Liver (tissue), 3 donors: ENCODE measurements at regions not wholly inside any gene's neighbourhood (a gene's known extent, or its start where the extent isn't known, plus 50 kb on each side); places are given as distances from the start of the nearest gene placed in this dataset.

ENCODE experiments used
- GABPA ChIP-seq, 2 donors: IDR thresholded peaks in 1 of 2; conservative IDR thresholded peaks in 1 of 2; 2 replicates each; pipeline ENCODE4 v1.6.1; 2016; ENCODE audit warnings: antibody characterized with exemption in 2 of 2, mild to moderate bottlenecking in 1 of 2, moderate library complexity in 1 of 2
- SP1 ChIP-seq: IDR thresholded peaks from 2 replicates; pipeline ENCODE4 v1.6.1; 2018; ENCODE audit warnings: antibody characterized with exemption, mild to moderate bottlenecking
- TF ChIP-seq, protein P1 (sequence below): fragments of 150-350 bp; IDR thresholded peaks from 2 replicates; pipeline ENCODE4 v1.5.1; 2017; ENCODE audit warnings: improper control_type of control experiment, low read depth, low read length; ENCODE audit not compliant: missing input control
- TF ChIP-seq, protein P2 (sequence below): IDR thresholded peaks from 2 replicates; pipeline ENCODE4 v1.6.1; 2016; ENCODE audit warnings: antibody characterized with exemption, mild to moderate bottlenecking
- TF ChIP-seq, protein P3 (sequence below): IDR thresholded peaks from 2 replicates; pipeline ENCODE4 v1.6.1; 2016; ENCODE audit warnings: antibody characterized with exemption
- donor health status: healthy.
- donor health status: healthy.

DNA sequence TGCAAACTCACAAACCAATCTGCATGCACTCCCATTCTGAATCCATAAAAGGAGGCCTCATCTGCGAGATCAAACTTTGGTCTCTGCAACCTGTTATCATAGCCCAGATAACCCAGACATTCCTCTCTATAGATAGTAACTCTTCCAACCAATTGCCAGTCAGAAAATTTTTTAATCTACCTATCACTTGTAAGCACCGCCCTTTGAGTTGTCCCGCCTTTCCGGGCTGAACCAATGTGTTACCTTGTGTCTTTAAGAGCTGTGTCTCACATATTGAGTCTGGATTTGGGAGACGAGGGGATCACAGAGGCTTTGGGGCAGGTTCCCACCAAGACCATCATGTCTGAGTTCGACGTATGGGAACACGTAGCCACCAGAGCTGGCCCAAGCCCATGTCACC, 91.1 kb upstream of the PPP1R26 start:
- TF ChIP-seq, protein P1, sequence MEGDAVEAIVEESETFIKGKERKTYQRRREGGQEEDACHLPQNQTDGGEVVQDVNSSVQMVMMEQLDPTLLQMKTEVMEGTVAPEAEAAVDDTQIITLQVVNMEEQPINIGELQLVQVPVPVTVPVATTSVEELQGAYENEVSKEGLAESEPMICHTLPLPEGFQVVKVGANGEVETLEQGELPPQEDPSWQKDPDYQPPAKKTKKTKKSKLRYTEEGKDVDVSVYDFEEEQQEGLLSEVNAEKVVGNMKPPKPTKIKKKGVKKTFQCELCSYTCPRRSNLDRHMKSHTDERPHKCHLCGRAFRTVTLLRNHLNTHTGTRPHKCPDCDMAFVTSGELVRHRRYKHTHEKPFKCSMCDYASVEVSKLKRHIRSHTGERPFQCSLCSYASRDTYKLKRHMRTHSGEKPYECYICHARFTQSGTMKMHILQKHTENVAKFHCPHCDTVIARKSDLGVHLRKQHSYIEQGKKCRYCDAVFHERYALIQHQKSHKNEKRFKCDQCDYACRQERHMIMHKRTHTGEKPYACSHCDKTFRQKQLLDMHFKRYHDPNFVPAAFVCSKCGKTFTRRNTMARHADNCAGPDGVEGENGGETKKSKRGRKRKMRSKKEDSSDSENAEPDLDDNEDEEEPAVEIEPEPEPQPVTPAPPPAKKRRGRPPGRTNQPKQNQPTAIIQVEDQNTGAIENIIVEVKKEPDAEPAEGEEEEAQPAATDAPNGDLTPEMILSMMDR, result no peak
- TF ChIP-seq GABPA (IDR thresholded peaks at IDR 0.05 in 1 of 2, conservative IDR thresholded peaks at IDR 0.05 in 1 of 2) (no peak), SP1 (no peak)
- TF ChIP-seq, protein P2, sequence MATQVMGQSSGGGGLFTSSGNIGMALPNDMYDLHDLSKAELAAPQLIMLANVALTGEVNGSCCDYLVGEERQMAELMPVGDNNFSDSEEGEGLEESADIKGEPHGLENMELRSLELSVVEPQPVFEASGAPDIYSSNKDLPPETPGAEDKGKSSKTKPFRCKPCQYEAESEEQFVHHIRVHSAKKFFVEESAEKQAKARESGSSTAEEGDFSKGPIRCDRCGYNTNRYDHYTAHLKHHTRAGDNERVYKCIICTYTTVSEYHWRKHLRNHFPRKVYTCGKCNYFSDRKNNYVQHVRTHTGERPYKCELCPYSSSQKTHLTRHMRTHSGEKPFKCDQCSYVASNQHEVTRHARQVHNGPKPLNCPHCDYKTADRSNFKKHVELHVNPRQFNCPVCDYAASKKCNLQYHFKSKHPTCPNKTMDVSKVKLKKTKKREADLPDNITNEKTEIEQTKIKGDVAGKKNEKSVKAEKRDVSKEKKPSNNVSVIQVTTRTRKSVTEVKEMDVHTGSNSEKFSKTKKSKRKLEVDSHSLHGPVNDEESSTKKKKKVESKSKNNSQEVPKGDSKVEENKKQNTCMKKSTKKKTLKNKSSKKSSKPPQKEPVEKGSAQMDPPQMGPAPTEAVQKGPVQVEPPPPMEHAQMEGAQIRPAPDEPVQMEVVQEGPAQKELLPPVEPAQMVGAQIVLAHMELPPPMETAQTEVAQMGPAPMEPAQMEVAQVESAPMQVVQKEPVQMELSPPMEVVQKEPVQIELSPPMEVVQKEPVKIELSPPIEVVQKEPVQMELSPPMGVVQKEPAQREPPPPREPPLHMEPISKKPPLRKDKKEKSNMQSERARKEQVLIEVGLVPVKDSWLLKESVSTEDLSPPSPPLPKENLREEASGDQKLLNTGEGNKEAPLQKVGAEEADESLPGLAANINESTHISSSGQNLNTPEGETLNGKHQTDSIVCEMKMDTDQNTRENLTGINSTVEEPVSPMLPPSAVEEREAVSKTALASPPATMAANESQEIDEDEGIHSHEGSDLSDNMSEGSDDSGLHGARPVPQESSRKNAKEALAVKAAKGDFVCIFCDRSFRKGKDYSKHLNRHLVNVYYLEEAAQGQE, result no peak
- TF ChIP-seq, protein P3, sequence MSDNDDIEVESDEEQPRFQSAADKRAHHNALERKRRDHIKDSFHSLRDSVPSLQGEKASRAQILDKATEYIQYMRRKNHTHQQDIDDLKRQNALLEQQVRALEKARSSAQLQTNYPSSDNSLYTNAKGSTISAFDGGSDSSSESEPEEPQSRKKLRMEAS, result no peak
